ENCODE measurements at regions not wholly inside any gene's neighbourhood (a gene's known extent, or its start where the extent isn't known, plus 50 kb on each side); places are given as distances from the start of the nearest gene placed in this dataset.

DNA sequence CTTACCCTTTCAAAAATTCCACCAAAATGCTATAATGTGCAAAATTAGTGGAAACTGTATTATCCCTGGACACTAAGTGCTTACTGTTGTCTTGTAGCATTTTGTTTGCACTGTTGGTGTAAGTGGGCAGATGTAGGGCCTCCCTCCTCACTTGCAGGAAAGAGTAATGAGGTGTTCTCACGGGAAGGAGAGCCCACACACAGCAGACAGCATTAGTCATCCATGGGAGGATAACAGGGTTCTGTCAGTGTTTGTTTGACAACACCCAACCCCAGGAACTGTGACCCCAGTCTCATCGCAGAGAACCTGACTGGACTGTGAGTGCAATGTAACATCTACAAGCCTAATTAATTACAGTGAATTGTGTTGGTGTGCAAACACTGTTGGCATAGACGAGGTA is 58.7 kb upstream of the VSTM2A start:
- H3K4me2 ChIP-seq (ENCODE audit: low read length): no peak overlapping the region
- TF ChIP-seq, protein P1, sequence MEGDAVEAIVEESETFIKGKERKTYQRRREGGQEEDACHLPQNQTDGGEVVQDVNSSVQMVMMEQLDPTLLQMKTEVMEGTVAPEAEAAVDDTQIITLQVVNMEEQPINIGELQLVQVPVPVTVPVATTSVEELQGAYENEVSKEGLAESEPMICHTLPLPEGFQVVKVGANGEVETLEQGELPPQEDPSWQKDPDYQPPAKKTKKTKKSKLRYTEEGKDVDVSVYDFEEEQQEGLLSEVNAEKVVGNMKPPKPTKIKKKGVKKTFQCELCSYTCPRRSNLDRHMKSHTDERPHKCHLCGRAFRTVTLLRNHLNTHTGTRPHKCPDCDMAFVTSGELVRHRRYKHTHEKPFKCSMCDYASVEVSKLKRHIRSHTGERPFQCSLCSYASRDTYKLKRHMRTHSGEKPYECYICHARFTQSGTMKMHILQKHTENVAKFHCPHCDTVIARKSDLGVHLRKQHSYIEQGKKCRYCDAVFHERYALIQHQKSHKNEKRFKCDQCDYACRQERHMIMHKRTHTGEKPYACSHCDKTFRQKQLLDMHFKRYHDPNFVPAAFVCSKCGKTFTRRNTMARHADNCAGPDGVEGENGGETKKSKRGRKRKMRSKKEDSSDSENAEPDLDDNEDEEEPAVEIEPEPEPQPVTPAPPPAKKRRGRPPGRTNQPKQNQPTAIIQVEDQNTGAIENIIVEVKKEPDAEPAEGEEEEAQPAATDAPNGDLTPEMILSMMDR (IDR thresholded peaks at IDR 0.05; ENCODE audit: low read depth, low read length, poor library complexity, severe bottlenecking): no peak
- TF ChIP-seq EZH2phosphoT487 (IDR thresholded peaks at IDR 0.05; ENCODE audit: borderline replicate concordance, low read length): no peak
- H3K4me3 ChIP-seq (ENCODE audit: low read length): no peak overlapping the region
- H3K79me2 ChIP-seq (ENCODE audit: control insufficient read depth, low read length): no peaks in the 10 kb centered on the region
- no peaks in the 10 kb centered on the region for H3K4me1 ChIP-seq (ENCODE audit: control insufficient read depth, low read length)
- no peak overlapping the region for H3K27ac ChIP-seq (ENCODE audit: low read depth, low read length)
- H3K9me3 ChIP-seq (ENCODE audit: control insufficient read depth, insufficient read depth, low read length): no peaks in the 10 kb centered on the region
- no peaks in the 10 kb centered on the region for H3K9me2 ChIP-seq (replicated peaks; ENCODE audit: control insufficient read depth, low read length)
- no peaks in the 10 kb centered on the region for H3F3A ChIP-seq (ENCODE audit: control insufficient read depth, insufficient read depth)
- no peaks in the 10 kb centered on the region for H3K36me3 ChIP-seq (ENCODE audit: control insufficient read depth, low read length)
- no peaks in the 10 kb centered on the region for H4K20me1 ChIP-seq (ENCODE audit: control insufficient read depth, insufficient read depth, low read depth, low read length)
- no peaks in the 10 kb centered on the region for H3K27me3 ChIP-seq (ENCODE audit: control insufficient read depth, low read length)

DNA sequence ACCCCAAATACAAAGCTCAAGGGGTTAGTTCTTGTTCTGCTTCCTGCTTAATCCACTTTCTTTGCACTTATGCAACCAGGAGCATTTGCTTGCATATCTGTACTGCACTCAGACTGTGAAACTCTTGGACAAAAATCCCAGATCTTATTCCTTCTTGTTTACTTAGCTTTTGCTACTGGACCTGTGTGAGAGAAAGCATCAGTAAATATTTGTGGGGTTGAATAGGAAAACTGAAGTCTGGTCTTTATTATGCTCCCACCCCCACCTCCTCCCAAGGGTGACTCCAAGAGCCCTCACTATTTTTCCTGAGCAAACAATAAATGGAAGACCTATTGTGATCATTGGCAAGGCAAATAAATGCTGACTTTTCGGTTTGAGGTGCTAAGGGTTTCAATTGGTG is 57.1 kb upstream of the VSTM2A start:
- Histone ChIP-seq H3K9me3 (ENCODE audit: control insufficient read depth, insufficient read depth, low read length) (no peaks in the 10 kb centered on the region), H4K20me1 (ENCODE audit: control insufficient read depth, insufficient read depth, low read depth, low read length) (no peaks in the 10 kb centered on the region), H3K4me1 (ENCODE audit: control insufficient read depth, low read length) (no peaks in the 10 kb centered on the region), H3K9me2 (replicated peaks; ENCODE audit: control insufficient read depth, low read length) (no peaks in the 10 kb centered on the region), H3K27ac (ENCODE audit: low read depth, low read length) (no peak overlapping the region), H3K79me2 (ENCODE audit: control insufficient read depth, low read length) (no peaks in the 10 kb centered on the region), H3K27me3 (ENCODE audit: control insufficient read depth, low read length) (no peaks in the 10 kb centered on the region), H3K4me2 (ENCODE audit: low read length) (no peak overlapping the region), H3K4me3 (ENCODE audit: low read length) (no peak overlapping the region), H3K36me3 (ENCODE audit: control insufficient read depth, low read length) (no peaks in the 10 kb centered on the region), H3F3A (ENCODE audit: control insufficient read depth, insufficient read depth) (no peaks in the 10 kb centered on the region)
- TF ChIP-seq, protein P1 (IDR thresholded peaks at IDR 0.05; ENCODE audit: low read depth, low read length, poor library complexity, severe bottlenecking): no peak
- TF ChIP-seq EZH2phosphoT487 (IDR thresholded peaks at IDR 0.05; ENCODE audit: borderline replicate concordance, low read length): no peak

Data from DOHH2 (cell line).